MM.1S (cell line): ENCODE measurements at regions not wholly inside any gene's neighbourhood (a gene's known extent, or its start where the extent isn't known, plus 50 kb on each side); places are given as distances from the start of the nearest gene placed in this dataset.

Experiments used
- EZH2 ChIP-seq: fragments of 300-600 bp; sonication (generic); optimal IDR thresholded peaks from 2 replicates; pipeline ENCODE3; 2017; ENCODE audit warnings: low read depth, mild to moderate bottlenecking, antibody characterized with exemption, low read length, mixed read lengths
- EZH2phosphoT487 ChIP-seq: fragments of 300-600 bp; sonication (generic); IDR thresholded peaks from 2 replicates; pipeline ENCODE4 v1.6.1; 2018; ENCODE audit warnings: antibody characterized with exemption, low read length
- TF ChIP-seq, protein P1 (sequence below): fragments of 300-600 bp; sonication (generic); IDR thresholded peaks from 2 replicates; pipeline ENCODE4 v1.5.1; 2016; ENCODE audit warnings: antibody characterized with exemption, low read length, mixed read lengths

DNA sequence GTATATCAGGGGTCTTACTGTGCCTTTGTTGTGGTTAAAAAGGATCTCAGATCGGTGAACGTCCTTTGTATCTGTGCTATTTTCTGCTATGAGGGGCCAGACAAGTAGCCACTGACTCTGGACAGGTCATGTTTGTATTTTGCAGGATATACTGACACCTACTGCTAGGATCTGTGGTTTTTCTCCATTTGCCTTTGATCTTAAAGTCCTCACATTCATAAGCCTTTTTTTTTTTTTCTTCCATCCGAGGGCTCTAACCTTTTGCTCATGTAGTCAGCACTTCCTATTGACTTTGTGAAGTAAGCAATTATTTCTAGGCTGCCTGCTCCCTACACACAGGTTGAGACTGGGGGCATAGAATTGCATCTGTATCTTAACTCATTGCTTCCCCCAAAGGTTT lies 106.2 kb downstream of the SLITRK5 start:
- TF ChIP-seq, protein P1, sequence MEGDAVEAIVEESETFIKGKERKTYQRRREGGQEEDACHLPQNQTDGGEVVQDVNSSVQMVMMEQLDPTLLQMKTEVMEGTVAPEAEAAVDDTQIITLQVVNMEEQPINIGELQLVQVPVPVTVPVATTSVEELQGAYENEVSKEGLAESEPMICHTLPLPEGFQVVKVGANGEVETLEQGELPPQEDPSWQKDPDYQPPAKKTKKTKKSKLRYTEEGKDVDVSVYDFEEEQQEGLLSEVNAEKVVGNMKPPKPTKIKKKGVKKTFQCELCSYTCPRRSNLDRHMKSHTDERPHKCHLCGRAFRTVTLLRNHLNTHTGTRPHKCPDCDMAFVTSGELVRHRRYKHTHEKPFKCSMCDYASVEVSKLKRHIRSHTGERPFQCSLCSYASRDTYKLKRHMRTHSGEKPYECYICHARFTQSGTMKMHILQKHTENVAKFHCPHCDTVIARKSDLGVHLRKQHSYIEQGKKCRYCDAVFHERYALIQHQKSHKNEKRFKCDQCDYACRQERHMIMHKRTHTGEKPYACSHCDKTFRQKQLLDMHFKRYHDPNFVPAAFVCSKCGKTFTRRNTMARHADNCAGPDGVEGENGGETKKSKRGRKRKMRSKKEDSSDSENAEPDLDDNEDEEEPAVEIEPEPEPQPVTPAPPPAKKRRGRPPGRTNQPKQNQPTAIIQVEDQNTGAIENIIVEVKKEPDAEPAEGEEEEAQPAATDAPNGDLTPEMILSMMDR = peak; percentile 12; the same call in 1 of the 2 replicates
- TF ChIP-seq EZH2phosphoT487 (no peak), EZH2 (no peak)
